ENCODE measurements at regions not wholly inside any gene's neighbourhood (a gene's known extent, or its start where the extent isn't known, plus 50 kb on each side); places are given as distances from the start of the nearest gene placed in this dataset.

- TF ChIP-seq CTCF (IDR thresholded peaks at IDR 0.05; ENCODE audit: poor library complexity, severe bottlenecking), result no peak
- no peak for TF ChIP-seq RAD21 (conservative IDR thresholded peaks at IDR 0.05)
- TF ChIP-seq EZH2 (IDR thresholded peaks at IDR 0.05; ENCODE audit: borderline replicate concordance, insufficient read depth, low read length, poor library complexity, severe bottlenecking), result no peak
- no peak for TF ChIP-seq TAF1 (IDR thresholded peaks at IDR 0.05; ENCODE audit: low read depth)
- no peak for TF ChIP-seq MXI1 (conservative IDR thresholded peaks at IDR 0.05; ENCODE audit: poor library complexity, severe bottlenecking)
- TF ChIP-seq POLR2AphosphoS5 (IDR thresholded peaks at IDR 0.05), result no peak
- TF ChIP-seq EP300 (conservative IDR thresholded peaks at IDR 0.05; ENCODE audit: poor library complexity, severe bottlenecking), result no peak
Measured at GRCh38 chr12:42862055-42862454, 272.5 kb upstream of the PRICKLE1 start.
